GM12878 (cell line): ENCODE measurements at regions not wholly inside any gene's neighbourhood (a gene's known extent, or its start where the extent isn't known, plus 50 kb on each side); places are given as distances from the start of the nearest gene placed in this dataset.

Experiments
- BCL3 ChIP-seq: IDR thresholded peaks from 2 replicates; pipeline ENCODE4 v1.6.1; 2011; ENCODE audit warnings: borderline replicate concordance, low read depth, mild to moderate bottlenecking, moderate library complexity, low read length; ENCODE audit not compliant: insufficient read depth, poor library complexity, severe bottlenecking
- BCLAF1 ChIP-seq: fragments of 450-650 bp; IDR thresholded peaks from 2 replicates; pipeline ENCODE4 v1.6.1; 2017; ENCODE audit warnings: antibody characterized with exemption, mild to moderate bottlenecking, moderate library complexity
- BRCA1 ChIP-seq: IDR thresholded peaks from 2 replicates; pipeline ENCODE4 v1.6.1; 2011; ENCODE audit warnings: low read depth, low read length, improper control_type of control experiment
- CHD2 ChIP-seq: IDR thresholded peaks from 2 replicates; pipeline ENCODE4 v1.6.1; 2011; ENCODE audit warnings: low read depth, low read length, improper control_type of control experiment, borderline replicate concordance
- CREB1 ChIP-seq: IDR thresholded peaks from 2 replicates; pipeline ENCODE4 v1.6.1; 2012; ENCODE audit warnings: low read depth, mild to moderate bottlenecking, inconsistent platforms
- EED ChIP-seq: sonication (generic); IDR thresholded peaks from 2 replicates; pipeline ENCODE4 v1.6.1; 2016; ENCODE audit warnings: antibody characterized with exemption, low read depth
- ETV6 ChIP-seq, 2 experiments: fragments of 450-650 bp in 1 of 2; IDR thresholded peaks in 1 of 2; conservative IDR thresholded peaks in 1 of 2; 2 replicates each; pipeline ENCODE4 v1.6.1; 2014; ENCODE audit warnings: antibody characterized with exemption in 1 of 2, borderline replicate concordance in 1 of 2, low read depth in 1 of 2, mild to moderate bottlenecking in 1 of 2, moderate library complexity in 1 of 2
- FOXM1 ChIP-seq: IDR thresholded peaks from 2 replicates; pipeline ENCODE4 v1.6.1; 2012; ENCODE audit warnings: low read depth, mild to moderate bottlenecking, inconsistent platforms, low read length, moderate library complexity
- KDM1A ChIP-seq: fragments of 200-600 bp; sonication (generic); IDR thresholded peaks from 2 replicates; pipeline ENCODE4 v1.6.1; 2016; ENCODE audit warnings: borderline replicate concordance
- MXI1 ChIP-seq: fragments of 150-350 bp; IDR thresholded peaks from 2 replicates; pipeline ENCODE4 v1.6.1; 2011; ENCODE audit warnings: low read depth, mild to moderate bottlenecking, inconsistent platforms, low read length, improper control_type of control experiment
- MYB ChIP-seq: fragments of 150-350 bp; IDR thresholded peaks from 2 replicates; pipeline ENCODE4 v1.6.1; 2014; ENCODE audit warnings: mild to moderate bottlenecking, low read depth, low read length, borderline replicate concordance
- NFYA ChIP-seq: IDR thresholded peaks from 2 replicates; pipeline ENCODE4 v1.6.1; 2011; ENCODE audit warnings: low read depth, mild to moderate bottlenecking, low read length, improper control_type of control experiment, borderline replicate concordance
- NFYB ChIP-seq: IDR thresholded peaks from 2 replicates; pipeline ENCODE4 v1.6.1; 2011; ENCODE audit warnings: low read depth, mild to moderate bottlenecking, low read length, improper control_type of control experiment, moderate library complexity; ENCODE audit not compliant: insufficient read depth
- RAD21 ChIP-seq: IDR thresholded peaks from 2 replicates; pipeline ENCODE4 v1.6.1; 2011; ENCODE audit warnings: mild to moderate bottlenecking, low read depth, low read length, moderate library complexity; ENCODE audit not compliant: insufficient read depth
- RELB ChIP-seq: fragments of 450-650 bp; IDR thresholded peaks from 2 replicates; pipeline ENCODE4 v1.6.1; 2017; ENCODE audit warnings: low read depth, mild to moderate bottlenecking, moderate library complexity
- ZNF207 ChIP-seq: fragments of 450-650 bp; IDR thresholded peaks from 2 replicates; pipeline ENCODE4 v1.6.1; 2014; ENCODE audit warnings: antibody characterized with exemption, mild to moderate bottlenecking, borderline replicate concordance
- ZSCAN29 ChIP-seq: fragments of 450-650 bp; IDR thresholded peaks from 2 replicates; pipeline ENCODE4 v1.6.1; 2017; ENCODE audit warnings: mild to moderate bottlenecking, moderate library complexity

- no peak for TF ChIP-seq BRCA1
- no peak for TF ChIP-seq KDM1A
- no peak for TF ChIP-seq RAD21
- 0 out of 2 replicates have a peak, but pooled peaks have one; percentile 24 for TF ChIP-seq CHD2
- TF ChIP-seq ZNF207, result no peak
- peak in 1 of 2 experiments; percentile 68; a peak in 1 of 4 replicates for TF ChIP-seq ETV6 (conservative IDR thresholded peaks at IDR 0.05 in 1 of 2, IDR thresholded peaks at IDR 0.05 in 1 of 2; ENCODE audit: borderline replicate concordance in 1 of 2, low read depth in 1 of 2)
- TF ChIP-seq FOXM1, result 0 out of 2 replicates have a peak, but pooled peaks have one; percentile 36
- no peak for TF ChIP-seq BCLAF1
- no peak for TF ChIP-seq ZSCAN29
- TF ChIP-seq BCL3, result no peak
- no peak for TF ChIP-seq NFYA
- TF ChIP-seq MXI1, result no peak
- TF ChIP-seq RELB, result peak; percentile 35; the same call in 1 of the 2 replicates
- no peak for TF ChIP-seq MYB
- no peak for TF ChIP-seq NFYB
- TF ChIP-seq CREB1, result peak; percentile 29; the same call in 1 of the 2 replicates
- peak; percentile 77; the same call in 1 of the 2 replicates for TF ChIP-seq EED
These were observed 71.2 kb downstream of the ARRDC3 start (continued) for GRCh38 chr5:91311697-91312501.
